HG03520 (cell line): ENCODE measurements at regions not wholly inside any gene's neighbourhood (a gene's known extent, or its start where the extent isn't known, plus 50 kb on each side); places are given as distances from the start of the nearest gene placed in this dataset.

Experiments
- ATAC-seq: cut with Tn5 transposase; IDR thresholded peaks from one replicate; pipeline ENCODE4 v1.9.1; 2021; ENCODE audit warnings: mild to moderate bottlenecking, moderate library complexity; ENCODE audit not compliant: unreplicated experiment

- ATAC-seq: no peak
Measured at GRCh38 chr12:43099691-43100163, 452.3 kb downstream of the ADAMTS20 start.

- no peak for ATAC-seq
Measured at GRCh38 chr12:43098766-43099550, 453.0 kb downstream of the ADAMTS20 start.

GRCh38 chr12:43098071-43098470 is 453.9 kb downstream of the ADAMTS20 start:
- ATAC-seq: no peak

- ATAC-seq: no peak
Measured at GRCh38 chr12:43097471-43097870, 454.5 kb downstream of the ADAMTS20 start.

- no peak for ATAC-seq
Measured at GRCh38 chr12:43095669-43096280, 456.2 kb downstream of the ADAMTS20 start.

GRCh38 chr12:43094886-43095575 is 457.0 kb downstream of the ADAMTS20 start:
- no peak for ATAC-seq

GRCh38 chr12:43090981-43091380 is 461.0 kb downstream of the ADAMTS20 start:
- ATAC-seq: no peak

GRCh38 chr12:43087195-43088091 is 464.6 kb downstream of the ADAMTS20 start:
- no peak for ATAC-seq

GRCh38 chr12:43079476-43079875 is 472.5 kb downstream of the ADAMTS20 start:
- no peak for ATAC-seq

GRCh38 chr12:43078976-43079375 is 473.0 kb downstream of the ADAMTS20 start:
- ATAC-seq: no peak

GRCh38 chr12:43072431-43072830 is 479.6 kb downstream of the ADAMTS20 start:
- ATAC-seq: no peak

GRCh38 chr12:43069768-43070221 is 480.2 kb upstream of the PRICKLE1 start:
- no peak for ATAC-seq

- ATAC-seq: no peak
Measured at GRCh38 chr12:43066471-43066870, 476.9 kb upstream of the PRICKLE1 start.

GRCh38 chr12:43063650-43064049 is 474.1 kb upstream of the PRICKLE1 start:
- ATAC-seq: no peak

- ATAC-seq: no peak
Measured at GRCh38 chr12:43062201-43062895, 472.8 kb upstream of the PRICKLE1 start.

- ATAC-seq: no peak
Measured at GRCh38 chr12:43060742-43061141, 471.2 kb upstream of the PRICKLE1 start.

GRCh38 chr12:43058616-43059015 is 469.1 kb upstream of the PRICKLE1 start:
- no peak for ATAC-seq

- ATAC-seq: no peak
Measured at GRCh38 chr12:43057566-43057965, 468.0 kb upstream of the PRICKLE1 start.

- no peak for ATAC-seq
Measured at GRCh38 chr12:43054085-43054484, 464.5 kb upstream of the PRICKLE1 start.

- no peak for ATAC-seq
Measured at GRCh38 chr12:43052441-43052840, 462.9 kb upstream of the PRICKLE1 start.
